Ascending aorta (tissue), 2 donors: ENCODE measurements at regions not wholly inside any gene's neighbourhood (a gene's known extent, or its start where the extent isn't known, plus 50 kb on each side); places are given as distances from the start of the nearest gene placed in this dataset.

Experiments used
- DNase-seq, 2 donors: peaks; one replicate each; pipeline ENCODE4 v3.0.0-alpha.2; 2019; ENCODE audit warnings: low spot score in 2 of 2
- H3K27ac ChIP-seq, 2 donors: fragments of 200-600 bp; sonication (generic); one replicate each; pipeline ENCODE4 v1.5.1; 2016 to 2017; ENCODE audit warnings: mild to moderate bottlenecking in 1 of 2
- H3K27me3 ChIP-seq: fragments of 200-600 bp; sonication (generic); one replicate; pipeline ENCODE4 v1.5.1; 2017
- H3K36me3 ChIP-seq, 2 donors: fragments of 200-600 bp; sonication (generic); one replicate each; pipeline ENCODE4 v1.5.1; 2016
- H3K4me1 ChIP-seq, 2 donors: fragments of 200-600 bp; sonication (generic); one replicate each; pipeline ENCODE4 v1.5.1; 2016 to 2017; ENCODE audit warnings: mild to moderate bottlenecking in 1 of 2
- H3K4me3 ChIP-seq, 2 donors: fragments of 200-600 bp; sonication (generic); one replicate each; pipeline ENCODE4 v1.5.1; 2016 to 2017; ENCODE audit warnings: mild to moderate bottlenecking in 1 of 2
- H3K9me3 ChIP-seq, 2 donors: fragments of 200-600 bp; sonication (generic); one replicate each; pipeline ENCODE4 v1.5.1; 2016
- CTCF ChIP-seq, 3 experiments: fragments of 200-600 bp in 2 of 3; fragments of 450-650 bp in 1 of 3; sonication (generic) in 2 of 3; IDR thresholded peaks; one replicate each; pipeline ENCODE4 v1.5.1; 2016 to 2019; ENCODE audit warnings: antibody characterized with exemption in 3 of 3, mild to moderate bottlenecking in 1 of 3, moderate library complexity in 1 of 3
- intact Hi-C: fragments of 100-400 bp; cut with DNase I; formaldehyde crosslinking; loops from one replicate; pipeline ENCODE4 v1.15.1; 2023

GRCh38 chr2:194271293-194271961, 1385.6 kb upstream of the SLC39A10 start:
- intact Hi-C loops, result no loop called here
- no peak overlapping the region for H3K4me3 ChIP-seq

GRCh38 chr2:194270648-194271047, 1386.4 kb upstream of the SLC39A10 start:
- no peak for DNase-seq
- Histone ChIP-seq H3K27me3 (no peaks in the 10 kb centered on the region), H3K27ac (no peak overlapping the region), H3K4me1 (no peaks in the 10 kb centered on the region), H3K9me3 (no peaks in the 10 kb centered on the region), H3K4me3 (no peak overlapping the region), H3K36me3 (no peaks in the 10 kb centered on the region)
- intact Hi-C loops, result no loop called here
- no peak for TF ChIP-seq CTCF (IDR thresholded peaks at IDR 0.05)

More at GRCh38 chr2:194271293-194271961, 1385.6 kb upstream of the SLC39A10 start:
- H3K9me3 ChIP-seq, result no peaks in the 10 kb centered on the region
- H3K27me3 ChIP-seq, result no peaks in the 10 kb centered on the region
- no peaks in the 10 kb centered on the region for H3K4me1 ChIP-seq
- H3K27ac ChIP-seq, result no peak overlapping the region
- TF ChIP-seq CTCF (IDR thresholded peaks at IDR 0.05), result no peak
- DNase-seq, result no peak
- no peaks in the 10 kb centered on the region for H3K36me3 ChIP-seq

- Histone ChIP-seq H3K4me3 (no peak overlapping the region), H3K4me1 (no peaks in the 10 kb centered on the region), H3K27ac (no peak overlapping the region), H3K36me3 (no peaks in the 10 kb centered on the region), H3K27me3 (no peaks in the 10 kb centered on the region), H3K9me3 (no peaks in the 10 kb centered on the region)
- DNase-seq, result no peak
- TF ChIP-seq CTCF (IDR thresholded peaks at IDR 0.05), result no peak
- intact Hi-C loops, result no loop called here
These were observed 1392.4 kb upstream of the SLC39A10 start for GRCh38 chr2:194264586-194264985.

- H3K36me3 ChIP-seq, result no peaks in the 10 kb centered on the region
- no peak for TF ChIP-seq CTCF (IDR thresholded peaks at IDR 0.05)
- H3K27ac ChIP-seq, result no peak overlapping the region
- no peaks in the 10 kb centered on the region for H3K27me3 ChIP-seq
- no peak overlapping the region for H3K4me3 ChIP-seq
- no peaks in the 10 kb centered on the region for H3K4me1 ChIP-seq
- H3K9me3 ChIP-seq, result no peaks in the 10 kb centered on the region
- intact Hi-C loops, result no loop called here
- no peak for DNase-seq
These were observed 1396.8 kb upstream of the SLC39A10 start for GRCh38 chr2:194260185-194260584.

GRCh38 chr2:194257095-194257494, 1399.9 kb upstream of the SLC39A10 start:
- Histone ChIP-seq H3K36me3 (no peaks in the 10 kb centered on the region), H3K4me3 (no peak overlapping the region), H3K9me3 (no peaks in the 10 kb centered on the region), H3K27ac (no peak overlapping the region), H3K4me1 (no peaks in the 10 kb centered on the region), H3K27me3 (no peaks in the 10 kb centered on the region)
- no peak for TF ChIP-seq CTCF (IDR thresholded peaks at IDR 0.05)
- no peak for DNase-seq
- intact Hi-C loops, result no loop called here
